K562 (cell line): ENCODE measurements at regions not wholly inside any gene's neighbourhood (a gene's known extent, or its start where the extent isn't known, plus 50 kb on each side); places are given as distances from the start of the nearest gene placed in this dataset.

Source experiments
- RBM34 ChIP-seq: fragments of 200-400 bp; formaldehyde crosslinking; IDR thresholded peaks from 2 replicates; pipeline ENCODE4 v1.6.1; 2018; ENCODE audit warnings: low read length, borderline replicate concordance; ENCODE audit not compliant: insufficient read depth
- RNF2 ChIP-seq: sonication (generic); IDR thresholded peaks from 2 replicates; pipeline ENCODE4 v1.6.1; 2016
- TARDBP ChIP-seq: fragments of 450-650 bp; IDR thresholded peaks from 2 replicates; pipeline ENCODE4 v1.6.1; 2016
- TF ChIP-seq, protein P1 (sequence below), 3 experiments: IDR thresholded peaks in 2 of 3; conservative IDR thresholded peaks in 1 of 3; 2 replicates each; pipeline ENCODE4 v1.5.1; 2011 to 2012; ENCODE audit warnings: low read length in 3 of 3, mild to moderate bottlenecking in 3 of 3, control low read depth in 2 of 3, improper control_type of control experiment in 1 of 3, inconsistent platforms in 1 of 3, low read depth in 1 of 3, mixed read lengths in 1 of 3, moderate library complexity in 1 of 3; ENCODE audit not compliant: insufficient read depth in 2 of 3
- TF ChIP-seq, protein P2 (sequence below): fragments of 250-450 bp; sonication (Bioruptor Pico); IDR thresholded peaks from 2 replicates; pipeline ENCODE4 v1.9.0; 2021; ENCODE audit warnings: mild to moderate bottlenecking

DNA sequence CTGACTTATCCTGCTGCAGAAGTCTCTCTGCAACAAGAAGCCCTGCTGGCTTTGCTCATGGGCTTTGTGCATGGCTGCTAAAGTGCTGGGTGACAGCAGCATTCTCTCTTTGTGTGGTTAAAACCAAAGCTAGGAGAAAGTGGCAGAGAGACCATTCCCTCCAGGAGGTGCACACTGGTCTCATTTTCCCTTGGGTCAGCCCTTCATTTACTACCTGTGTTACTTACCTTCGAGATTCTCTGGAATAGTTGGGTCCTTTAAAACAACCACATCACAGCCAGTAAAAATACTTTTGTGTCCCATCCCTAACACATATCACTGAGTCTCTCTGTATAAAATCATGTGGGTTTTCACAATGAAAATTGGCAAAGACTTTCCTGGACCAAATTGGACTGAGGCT, 315.5 kb downstream of the IRX1 start:
- TF ChIP-seq, protein P1, sequence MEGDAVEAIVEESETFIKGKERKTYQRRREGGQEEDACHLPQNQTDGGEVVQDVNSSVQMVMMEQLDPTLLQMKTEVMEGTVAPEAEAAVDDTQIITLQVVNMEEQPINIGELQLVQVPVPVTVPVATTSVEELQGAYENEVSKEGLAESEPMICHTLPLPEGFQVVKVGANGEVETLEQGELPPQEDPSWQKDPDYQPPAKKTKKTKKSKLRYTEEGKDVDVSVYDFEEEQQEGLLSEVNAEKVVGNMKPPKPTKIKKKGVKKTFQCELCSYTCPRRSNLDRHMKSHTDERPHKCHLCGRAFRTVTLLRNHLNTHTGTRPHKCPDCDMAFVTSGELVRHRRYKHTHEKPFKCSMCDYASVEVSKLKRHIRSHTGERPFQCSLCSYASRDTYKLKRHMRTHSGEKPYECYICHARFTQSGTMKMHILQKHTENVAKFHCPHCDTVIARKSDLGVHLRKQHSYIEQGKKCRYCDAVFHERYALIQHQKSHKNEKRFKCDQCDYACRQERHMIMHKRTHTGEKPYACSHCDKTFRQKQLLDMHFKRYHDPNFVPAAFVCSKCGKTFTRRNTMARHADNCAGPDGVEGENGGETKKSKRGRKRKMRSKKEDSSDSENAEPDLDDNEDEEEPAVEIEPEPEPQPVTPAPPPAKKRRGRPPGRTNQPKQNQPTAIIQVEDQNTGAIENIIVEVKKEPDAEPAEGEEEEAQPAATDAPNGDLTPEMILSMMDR (IDR thresholded peaks at IDR 0.05 in 2 of 3, conservative IDR thresholded peaks at IDR 0.05 in 1 of 3; ENCODE audit: insufficient read depth in 2 of 3, low read depth in 1 of 3, low read length in 3 of 3): no peak
- TF ChIP-seq TARDBP (no peak), RBM34 (no peak), RNF2 (no peak)
- TF ChIP-seq, protein P2, sequence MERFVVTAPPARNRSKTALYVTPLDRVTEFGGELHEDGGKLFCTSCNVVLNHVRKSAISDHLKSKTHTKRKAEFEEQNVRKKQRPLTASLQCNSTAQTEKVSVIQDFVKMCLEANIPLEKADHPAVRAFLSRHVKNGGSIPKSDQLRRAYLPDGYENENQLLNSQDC (CRISPR knock-in tag): no peak
